Activated T-helper 2 cell treated with anti-CD3 and anti-CD28 coated beads, Interferon-gamma antibody, Interleukin-2, Interleukin-4, amounts not matched to agents 10 μg/mL and 5 μg/mL and 100 μg/mL, durations not matched to agents 14 hours and 24 hours and 36 hours (primary cell): ENCODE measurements at regions not wholly inside any gene's neighbourhood (a gene's known extent, or its start where the extent isn't known, plus 50 kb on each side); places are given as distances from the start of the nearest gene placed in this dataset.

Experiments used
- DNase-seq: peaks from one replicate; pipeline ENCODE4 v3.0.0; 2021; ENCODE audit warnings: low spot score
- H3K27ac Mint-ChIP-seq: one replicate; pipeline ENCODE4 v1.8.0; 2021; ENCODE audit warnings: mixed read lengths
- H3K27me3 Mint-ChIP-seq: one replicate; pipeline ENCODE4 v1.8.0; 2021; ENCODE audit warnings: low read depth, mixed read lengths
- H3K36me3 Mint-ChIP-seq: one replicate; pipeline ENCODE4 v1.8.0; 2021; ENCODE audit warnings: low read depth, mixed read lengths
- H3K4me1 Mint-ChIP-seq: one replicate; pipeline ENCODE4 v1.8.0; 2021; ENCODE audit warnings: low read depth, mixed read lengths
- H3K4me3 Mint-ChIP-seq: one replicate; pipeline ENCODE4 v1.8.0; 2021; ENCODE audit warnings: low read depth, mild to moderate bottlenecking, moderate library complexity, mixed read lengths
- H3K9me3 Mint-ChIP-seq: one replicate; pipeline ENCODE4 v1.8.0; 2021; ENCODE audit warnings: mixed read lengths
- intact Hi-C: fragments of 100-400 bp; cut with micrococcal nuclease; formaldehyde crosslinking; loops from one replicate; pipeline ENCODE4 v1.15.1; 2023

GRCh38 chr12:63307849-63308248 lies 156.8 kb upstream of the AVPR1A start:
- Mint-ChIP-seq H3K4me1 (no peaks in the 10 kb centered on the region), H3K4me3 (no peak overlapping the region), H3K27ac (no peak overlapping the region), H3K9me3 (no peaks in the 10 kb centered on the region), H3K27me3 (no peaks in the 10 kb centered on the region), H3K36me3 (no peaks in the 10 kb centered on the region)
- intact Hi-C loops = no loop called here
- no peak for DNase-seq

DNA sequence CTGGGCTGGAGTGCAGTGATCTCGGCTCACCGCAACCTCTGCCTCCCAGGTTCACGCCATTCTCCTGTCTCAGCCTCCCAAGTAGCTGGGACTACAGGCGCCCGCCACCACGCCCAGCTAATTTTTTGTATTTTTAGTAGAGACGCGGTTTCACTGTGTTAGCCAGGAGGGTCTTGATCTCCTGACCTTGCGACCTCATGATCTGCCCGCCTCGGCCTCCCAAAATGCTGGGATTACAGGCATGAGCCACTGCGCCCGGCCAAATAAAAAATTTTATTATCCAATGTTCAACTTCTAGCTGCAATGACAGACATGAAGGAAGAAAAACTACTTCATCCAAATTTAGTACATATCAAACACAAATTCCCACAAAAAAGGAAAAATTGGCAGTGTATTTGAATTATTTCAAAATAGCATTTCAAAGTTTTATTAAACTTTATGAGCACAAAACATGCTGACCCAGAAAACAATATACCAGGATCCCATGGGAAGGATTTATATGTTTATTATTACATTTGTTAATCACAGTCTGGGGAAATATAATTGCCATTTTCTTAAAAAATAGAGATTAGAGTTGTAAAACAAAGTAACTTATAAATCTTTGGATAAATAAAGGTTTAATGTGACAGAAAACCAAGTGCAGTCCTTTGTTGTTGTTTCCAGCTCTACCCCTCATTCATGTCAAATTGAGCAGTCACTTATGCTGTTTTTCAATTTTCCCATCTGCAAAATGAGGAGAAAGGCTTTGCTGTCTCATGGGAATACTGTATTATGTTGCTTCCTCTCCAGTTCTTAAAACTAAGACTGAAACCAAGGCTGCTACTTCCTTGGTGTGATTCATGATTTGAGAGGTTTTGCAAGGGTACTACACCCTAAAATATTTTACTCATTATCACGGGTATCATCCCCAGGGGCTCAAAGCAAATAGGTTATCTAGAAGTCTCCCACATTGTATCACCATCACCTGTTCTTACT lies 155.2 kb upstream of the AVPR1A start:
- Mint-ChIP-seq H3K9me3 (no peaks in the 10 kb centered on the region), H3K4me3 (no peak overlapping the region), H3K27ac (no peak overlapping the region), H3K4me1 (no peaks in the 10 kb centered on the region), H3K36me3 (no peaks in the 10 kb centered on the region), H3K27me3 (no peaks in the 10 kb centered on the region)
- DNase-seq = no peak
- intact Hi-C loops = no loop called here

DNA sequence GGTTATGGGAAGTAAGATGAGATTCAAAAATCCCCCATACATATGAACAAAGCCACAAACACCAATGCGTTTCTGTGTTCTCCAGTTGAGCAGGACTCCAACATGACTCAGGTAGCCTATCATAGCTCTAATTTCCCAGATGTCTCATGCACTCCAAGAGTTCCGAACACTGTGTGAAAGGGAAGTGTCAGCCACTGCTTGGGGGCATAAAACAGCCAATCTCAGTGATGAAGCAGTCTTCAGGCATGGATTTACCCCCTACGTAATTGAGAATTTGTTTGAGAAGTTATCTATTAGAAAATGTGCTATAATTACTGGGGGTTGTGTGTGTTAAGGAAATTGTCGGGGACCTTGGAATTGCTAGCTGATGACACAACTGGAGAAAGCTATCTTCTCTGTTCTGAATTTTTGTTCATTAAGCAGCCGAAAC lies 153.9 kb upstream of the AVPR1A start:
- intact Hi-C loops = no loop called here
- DNase-seq = no peak
- Mint-ChIP-seq H3K27ac (no peak overlapping the region), H3K9me3 (no peaks in the 10 kb centered on the region), H3K4me3 (no peak overlapping the region), H3K4me1 (no peaks in the 10 kb centered on the region), H3K36me3 (no peaks in the 10 kb centered on the region), H3K27me3 (no peaks in the 10 kb centered on the region)

GRCh38 chr12:63302941-63303536 lies 152.0 kb upstream of the AVPR1A start:
- intact Hi-C loops = no loop called here
- Mint-ChIP-seq H3K27ac (no peak overlapping the region), H3K27me3 (no peaks in the 10 kb centered on the region), H3K9me3 (no peaks in the 10 kb centered on the region), H3K4me3 (no peak overlapping the region), H3K4me1 (no peaks in the 10 kb centered on the region), H3K36me3 (no peaks in the 10 kb centered on the region)
- DNase-seq = no peak

DNA sequence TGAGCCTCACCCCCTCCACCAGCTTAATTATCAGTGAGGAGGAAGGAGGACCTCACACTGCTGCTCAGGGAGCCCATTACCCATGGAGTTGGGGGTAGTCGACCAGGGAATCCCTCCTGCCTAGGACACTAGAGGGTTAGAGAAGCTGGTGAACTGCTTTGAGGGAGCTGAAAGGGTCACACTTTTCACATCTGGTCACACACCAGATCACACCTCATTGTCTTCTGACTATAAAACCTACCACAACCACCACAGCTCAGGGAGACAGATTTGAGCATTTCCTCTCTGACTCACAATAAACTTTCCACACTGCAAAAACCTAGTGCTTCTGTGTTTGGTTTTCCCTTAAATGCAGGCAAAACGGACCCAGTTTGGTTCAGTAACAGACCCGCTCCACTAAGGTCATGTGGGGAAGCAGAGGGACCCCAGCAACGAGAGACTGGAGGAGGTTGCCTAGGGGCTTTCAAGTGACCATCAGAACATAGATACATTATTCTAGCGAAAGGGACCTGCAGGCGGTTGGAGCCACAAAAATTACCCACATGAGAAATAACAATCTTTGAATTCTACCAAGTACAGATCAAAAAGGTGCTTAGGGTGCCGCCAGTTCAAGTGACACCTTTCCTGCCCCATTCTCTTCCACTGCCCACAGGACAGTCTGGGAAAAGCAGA lies 151.4 kb upstream of the AVPR1A start:
- H3K9me3 Mint-ChIP-seq = no peaks in the 10 kb centered on the region
- intact Hi-C loops = no loop called here
- H3K27ac Mint-ChIP-seq = no peak overlapping the region
- H3K4me1 Mint-ChIP-seq = no peaks in the 10 kb centered on the region
- no peaks in the 10 kb centered on the region for H3K36me3 Mint-ChIP-seq
- no peak for DNase-seq
- no peaks in the 10 kb centered on the region for H3K27me3 Mint-ChIP-seq
- no peak overlapping the region for H3K4me3 Mint-ChIP-seq

DNA sequence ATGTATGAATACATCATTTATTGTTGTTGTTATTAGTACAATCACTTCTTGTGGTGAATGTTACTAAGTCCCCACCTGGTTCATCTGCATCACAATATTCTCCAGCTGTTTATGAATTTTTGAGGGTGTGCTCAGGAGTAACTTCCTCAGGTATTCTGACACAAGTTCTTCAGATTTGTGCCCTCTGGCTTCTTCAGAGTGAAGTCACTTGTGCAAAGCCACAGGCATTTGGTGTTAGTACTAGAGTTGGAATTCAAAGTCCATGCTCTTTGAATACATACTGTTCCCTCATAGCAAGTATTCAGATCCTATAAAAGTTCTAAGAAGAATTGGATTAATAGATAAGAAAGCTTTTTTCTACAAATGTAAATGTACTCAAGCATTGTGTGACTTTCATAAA lies 150.3 kb upstream of the AVPR1A start:
- no peak overlapping the region for H3K27ac Mint-ChIP-seq
- intact Hi-C loops = no loop called here
- DNase-seq = no peak
- H3K9me3 Mint-ChIP-seq = no peaks in the 10 kb centered on the region
- H3K4me3 Mint-ChIP-seq = no peak overlapping the region
- no peaks in the 10 kb centered on the region for H3K27me3 Mint-ChIP-seq
- no peaks in the 10 kb centered on the region for H3K4me1 Mint-ChIP-seq
- no peaks in the 10 kb centered on the region for H3K36me3 Mint-ChIP-seq

- H3K27ac Mint-ChIP-seq = no peak overlapping the region
- H3K9me3 Mint-ChIP-seq = no peaks in the 10 kb centered on the region
- H3K36me3 Mint-ChIP-seq = no peaks in the 10 kb centered on the region
- no peak overlapping the region for H3K4me3 Mint-ChIP-seq
- H3K27me3 Mint-ChIP-seq = no peaks in the 10 kb centered on the region
- intact Hi-C loops = no loop called here
- DNase-seq = no peak
- no peaks in the 10 kb centered on the region for H3K4me1 Mint-ChIP-seq
Measured at GRCh38 chr12:63298386-63298930, 147.5 kb upstream of the AVPR1A start.

GRCh38 chr12:63294327-63294632 lies 143.3 kb upstream of the AVPR1A start:
- Mint-ChIP-seq H3K9me3 (no peaks in the 10 kb centered on the region), H3K27ac (no peak overlapping the region), H3K27me3 (no peaks in the 10 kb centered on the region)

GRCh38 chr12:63292471-63293221 lies 141.6 kb upstream of the AVPR1A start:
- intact Hi-C loops = no loop called here
- Mint-ChIP-seq H3K36me3 (no peaks in the 10 kb centered on the region), H3K4me1 (no peaks in the 10 kb centered on the region), H3K27ac (no peak overlapping the region), H3K9me3 (no peaks in the 10 kb centered on the region), H3K27me3 (no peaks in the 10 kb centered on the region), H3K4me3 (no peak overlapping the region)
- DNase-seq = no peak

More at GRCh38 chr12:63294327-63294632, 143.3 kb upstream of the AVPR1A start:
- no peak for DNase-seq
- no peak overlapping the region for H3K4me3 Mint-ChIP-seq
- H3K36me3 Mint-ChIP-seq = no peaks in the 10 kb centered on the region
- intact Hi-C loops = no loop called here
- no peaks in the 10 kb centered on the region for H3K4me1 Mint-ChIP-seq

- intact Hi-C loops = no loop called here
- no peaks in the 10 kb centered on the region for H3K36me3 Mint-ChIP-seq
- H3K9me3 Mint-ChIP-seq = no peaks in the 10 kb centered on the region
- no peaks in the 10 kb centered on the region for H3K4me1 Mint-ChIP-seq
- no peaks in the 10 kb centered on the region for H3K27me3 Mint-ChIP-seq
- no peak overlapping the region for H3K27ac Mint-ChIP-seq
- DNase-seq = no peak
- H3K4me3 Mint-ChIP-seq = no peak overlapping the region
Measured at GRCh38 chr12:63276537-63277365, 125.8 kb upstream of the AVPR1A start.

GRCh38 chr12:63266988-63267387 lies 116.0 kb upstream of the AVPR1A start:
- Mint-ChIP-seq H3K4me3 (no peak overlapping the region), H3K4me1 (no peaks in the 10 kb centered on the region), H3K27ac (no peak overlapping the region), H3K27me3 (no peaks in the 10 kb centered on the region), H3K9me3 (peaks cover 11% of the 10 kb centered on the region), H3K36me3 (no peaks in the 10 kb centered on the region)
- intact Hi-C loops = no loop called here
- DNase-seq = no peak

DNA sequence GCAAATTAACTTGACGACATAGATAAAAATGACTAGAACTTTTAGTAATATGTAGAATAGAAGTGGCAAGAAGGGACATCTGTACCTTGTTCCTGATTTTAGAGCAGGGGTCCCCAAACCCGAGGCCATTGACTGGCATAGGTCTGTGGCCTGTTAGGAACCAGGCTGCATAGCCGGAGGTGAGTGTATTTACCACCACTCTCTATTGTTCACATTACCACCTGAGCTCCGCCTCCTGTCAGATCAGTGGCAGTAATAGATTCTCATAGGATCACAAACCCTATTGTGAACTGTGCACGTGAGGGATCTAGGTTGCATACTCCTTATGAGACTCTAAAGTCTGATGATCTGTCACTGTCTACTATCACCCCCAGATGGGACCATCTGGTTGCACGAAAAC lies 113.6 kb upstream of the AVPR1A start:
- intact Hi-C loops = no loop called here
- H3K27me3 Mint-ChIP-seq = no peaks in the 10 kb centered on the region
- no peak for DNase-seq
- no peak overlapping the region for H3K27ac Mint-ChIP-seq
- H3K36me3 Mint-ChIP-seq = no peaks in the 10 kb centered on the region
- H3K9me3 Mint-ChIP-seq = peaks cover 11% of the 10 kb centered on the region
- H3K4me3 Mint-ChIP-seq = no peak overlapping the region
- no peaks in the 10 kb centered on the region for H3K4me1 Mint-ChIP-seq
